ENCODE measurements at regions not wholly inside any gene's neighbourhood (a gene's known extent, or its start where the extent isn't known, plus 50 kb on each side); places are given as distances from the start of the nearest gene placed in this dataset.

DNA sequence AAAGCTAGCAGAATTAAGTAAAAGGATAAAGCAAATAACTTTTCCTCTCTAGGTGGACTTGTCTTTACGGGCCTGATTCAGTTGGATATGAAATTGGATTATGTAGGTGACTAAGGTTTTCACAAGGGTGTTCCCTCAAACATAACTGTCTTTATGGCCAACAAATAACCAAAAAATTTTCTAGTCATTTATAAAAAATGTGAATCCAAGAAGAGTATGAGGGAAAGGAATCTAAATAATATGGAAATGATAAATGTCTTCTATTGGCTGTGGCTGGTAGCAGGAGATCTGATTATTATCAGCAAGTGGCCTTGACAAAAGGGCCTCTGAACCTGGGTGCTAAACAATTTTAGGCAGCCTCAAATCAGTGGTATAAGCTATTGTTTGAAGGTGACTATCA is 594.0 kb upstream of the UBE2E2 start:
- TF ChIP-seq SIN3A (IDR thresholded peaks at IDR 0.05; ENCODE audit: borderline replicate concordance, insufficient read depth, low read length), result no peak

GRCh38 chr3:22612927-22613326 is 590.2 kb upstream of the UBE2E2 start:
- no peak for TF ChIP-seq POLR2AphosphoS5 (IDR thresholded peaks at IDR 0.05; ENCODE audit: low read depth, low read length)

- TF ChIP-seq SIN3A (IDR thresholded peaks at IDR 0.05; ENCODE audit: borderline replicate concordance, insufficient read depth, low read length), result no peak
- TF ChIP-seq POLR2AphosphoS5 (IDR thresholded peaks at IDR 0.05; ENCODE audit: low read depth, low read length), result no peak
- TF ChIP-seq REST (IDR thresholded peaks at IDR 0.05; ENCODE audit: insufficient read depth in 1 of 2, low read depth in 2 of 2, low read length in 2 of 2), result no peak
- no peak for TF ChIP-seq TAF1 (IDR thresholded peaks at IDR 0.05; ENCODE audit: borderline replicate concordance, insufficient read depth, low read length)
These were observed 587.3 kb upstream of the UBE2E2 start for GRCh38 chr3:22615790-22616189.

GRCh38 chr3:22617372-22617771 is 585.8 kb upstream of the UBE2E2 start:
- TF ChIP-seq FOXP2 (optimal IDR thresholded peaks at IDR 0.05; ENCODE audit: borderline replicate concordance, extremely low read depth, extremely low read length, insufficient read depth) (no peak), POLR2AphosphoS5 (IDR thresholded peaks at IDR 0.05; ENCODE audit: low read depth, low read length) (no peak), SIN3A (IDR thresholded peaks at IDR 0.05; ENCODE audit: borderline replicate concordance, insufficient read depth, low read length) (no peak), TAF1 (IDR thresholded peaks at IDR 0.05; ENCODE audit: borderline replicate concordance, insufficient read depth, low read length) (no peak), REST (IDR thresholded peaks at IDR 0.05; ENCODE audit: insufficient read depth in 1 of 2, low read depth in 2 of 2, low read length in 2 of 2) (no peak)

GRCh38 chr3:22620498-22620897 is 582.6 kb upstream of the UBE2E2 start:
- TF ChIP-seq SIN3A (IDR thresholded peaks at IDR 0.05; ENCODE audit: borderline replicate concordance, insufficient read depth, low read length) (no peak), REST (IDR thresholded peaks at IDR 0.05; ENCODE audit: insufficient read depth in 1 of 2, low read depth in 2 of 2, low read length in 2 of 2) (no peak), TAF1 (IDR thresholded peaks at IDR 0.05; ENCODE audit: borderline replicate concordance, insufficient read depth, low read length) (no peak), POLR2AphosphoS5 (IDR thresholded peaks at IDR 0.05; ENCODE audit: low read depth, low read length) (no peak), FOXP2 (optimal IDR thresholded peaks at IDR 0.05; ENCODE audit: borderline replicate concordance, extremely low read depth, extremely low read length, insufficient read depth) (no peak)

GRCh38 chr3:22621205-22621809 is 581.8 kb upstream of the UBE2E2 start:
- TF ChIP-seq FOXP2 (optimal IDR thresholded peaks at IDR 0.05; ENCODE audit: borderline replicate concordance, extremely low read depth, extremely low read length, insufficient read depth) (no peak), REST (IDR thresholded peaks at IDR 0.05; ENCODE audit: insufficient read depth in 1 of 2, low read depth in 2 of 2, low read length in 2 of 2) (no peak), TAF1 (IDR thresholded peaks at IDR 0.05; ENCODE audit: borderline replicate concordance, insufficient read depth, low read length) (no peak)
